PC-9 (cell line): ENCODE measurements at regions not wholly inside any gene's neighbourhood (a gene's known extent, or its start where the extent isn't known, plus 50 kb on each side); places are given as distances from the start of the nearest gene placed in this dataset.

Experiments
- EZH2 ChIP-seq: fragments of 200-600 bp; sonication (generic); IDR thresholded peaks from 2 replicates; pipeline ENCODE4 v1.8.0; 2017; ENCODE audit warnings: antibody characterized with exemption, low read depth
- TF ChIP-seq, protein P1 (sequence below): fragments of 200-600 bp; sonication (generic); conservative IDR thresholded peaks from 2 replicates; pipeline ENCODE4 v1.6.1; 2017; ENCODE audit warnings: mixed run types, antibody characterized with exemption, mild to moderate bottlenecking, moderate library complexity

- TF ChIP-seq, protein P1, sequence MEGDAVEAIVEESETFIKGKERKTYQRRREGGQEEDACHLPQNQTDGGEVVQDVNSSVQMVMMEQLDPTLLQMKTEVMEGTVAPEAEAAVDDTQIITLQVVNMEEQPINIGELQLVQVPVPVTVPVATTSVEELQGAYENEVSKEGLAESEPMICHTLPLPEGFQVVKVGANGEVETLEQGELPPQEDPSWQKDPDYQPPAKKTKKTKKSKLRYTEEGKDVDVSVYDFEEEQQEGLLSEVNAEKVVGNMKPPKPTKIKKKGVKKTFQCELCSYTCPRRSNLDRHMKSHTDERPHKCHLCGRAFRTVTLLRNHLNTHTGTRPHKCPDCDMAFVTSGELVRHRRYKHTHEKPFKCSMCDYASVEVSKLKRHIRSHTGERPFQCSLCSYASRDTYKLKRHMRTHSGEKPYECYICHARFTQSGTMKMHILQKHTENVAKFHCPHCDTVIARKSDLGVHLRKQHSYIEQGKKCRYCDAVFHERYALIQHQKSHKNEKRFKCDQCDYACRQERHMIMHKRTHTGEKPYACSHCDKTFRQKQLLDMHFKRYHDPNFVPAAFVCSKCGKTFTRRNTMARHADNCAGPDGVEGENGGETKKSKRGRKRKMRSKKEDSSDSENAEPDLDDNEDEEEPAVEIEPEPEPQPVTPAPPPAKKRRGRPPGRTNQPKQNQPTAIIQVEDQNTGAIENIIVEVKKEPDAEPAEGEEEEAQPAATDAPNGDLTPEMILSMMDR = no peak
- no peak for TF ChIP-seq EZH2
These were observed 549.5 kb upstream of the GRM3 start for GRCh38 chr7:86094166-86094669.
